Suppressor macrophage treated with lipopolysaccharide for 4 hours (primary cell): ENCODE measurements at regions not wholly inside any gene's neighbourhood (a gene's known extent, or its start where the extent isn't known, plus 50 kb on each side); places are given as distances from the start of the nearest gene placed in this dataset.
"Not testable (repeated sequence)": the region's sequence is repeated elsewhere in the genome, so short reads cannot be mapped to it uniquely, and the experiment has no call there.

Experiments
- DNase-seq: peaks from one replicate; pipeline ENCODE4 v3.0.0-alpha.2; 2020

- no peak for DNase-seq
Observed at GRCh38 chr11:104774578-104774977, 123.7 kb downstream of the CASP12 start.

- DNase-seq, result peak; percentile 43
Observed at GRCh38 chr11:104772806-104773241, 125.4 kb downstream of the CASP12 start.

GRCh38 chr11:104771763-104772162, 126.5 kb downstream of the CASP12 start:
- no peak for DNase-seq

GRCh38 chr11:104771046-104771445, 127.2 kb downstream of the CASP12 start:
- not testable (repeated sequence) for DNase-seq

DNA sequence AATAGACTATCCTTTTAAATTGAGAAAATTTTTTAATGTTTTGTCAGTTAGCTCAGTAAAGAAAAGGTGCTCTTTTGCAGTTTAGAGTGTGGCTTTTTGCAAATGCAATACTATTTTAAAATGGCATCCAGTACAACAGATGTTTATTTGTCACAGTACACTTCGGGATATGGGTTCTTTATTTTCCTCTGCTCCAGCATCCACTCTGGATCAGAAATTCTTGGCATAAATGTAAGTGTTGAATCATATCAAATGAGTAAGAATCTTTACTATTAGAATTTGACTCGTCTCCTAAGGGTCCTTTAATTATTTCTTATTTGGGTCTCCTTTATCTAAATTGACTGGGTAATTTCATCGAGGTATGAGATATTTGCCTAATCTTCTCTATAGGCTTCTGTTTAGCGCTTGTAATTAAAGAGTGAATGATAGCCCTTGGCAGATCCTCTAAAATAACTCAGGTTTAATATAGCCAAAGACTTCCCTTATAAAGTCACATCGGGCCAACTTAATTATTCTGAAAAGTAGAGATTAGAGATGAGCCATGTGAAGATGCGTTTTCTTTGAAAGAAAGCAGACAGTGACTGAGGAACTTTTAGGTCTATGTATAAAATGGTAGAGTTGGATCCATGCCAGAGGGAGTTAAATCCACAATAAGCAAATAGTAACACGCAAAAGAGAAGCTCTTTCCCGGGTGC, 132.7 kb downstream of the CASP12 start:
- DNase-seq, result no peak

- no peak for DNase-seq
Observed at GRCh38 chr11:104764710-104765045, 133.6 kb downstream of the CASP12 start.

DNA sequence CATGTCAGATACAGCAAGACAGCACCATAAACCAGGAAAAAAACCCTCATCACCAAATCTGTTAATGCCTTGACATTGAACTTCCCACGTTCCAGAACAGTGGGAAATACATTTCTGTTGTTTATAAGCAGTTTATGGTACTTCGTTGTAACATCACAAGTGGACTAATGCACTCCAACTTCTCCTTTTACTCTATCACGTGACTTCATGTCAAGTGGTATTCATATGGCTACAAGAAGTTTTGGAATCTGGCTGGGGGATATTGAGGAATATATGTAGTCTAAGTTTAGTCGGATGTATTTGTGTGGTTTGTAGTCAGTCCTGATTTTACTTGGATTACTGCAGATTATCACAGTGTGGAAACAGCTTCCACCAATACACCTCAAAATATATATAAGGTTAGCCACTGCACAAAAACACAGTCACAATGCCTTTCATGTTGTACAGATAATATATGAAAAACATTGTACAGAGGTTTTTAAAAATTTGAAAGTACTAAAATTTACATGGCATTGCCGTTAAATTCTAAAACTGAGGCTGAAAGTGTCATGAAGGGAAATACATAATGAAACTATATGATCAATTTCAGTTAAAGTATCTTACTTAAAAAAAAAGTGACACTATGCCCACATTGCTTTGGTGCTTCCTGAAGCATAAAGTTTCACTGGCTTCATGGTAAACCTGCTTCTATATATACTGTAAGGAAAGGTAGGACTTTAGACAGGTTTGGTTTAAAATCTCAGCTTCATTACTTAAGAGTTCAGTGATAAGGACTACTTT, 134.1 kb downstream of the CASP12 start:
- DNase-seq, result no peak

- DNase-seq, result no peak
Observed at GRCh38 chr11:104761511-104761910, 136.7 kb downstream of the CASP12 start.

- DNase-seq, result no peak
Observed at GRCh38 chr11:104759464-104759863, 138.8 kb downstream of the CASP12 start.

- DNase-seq, result no peak
Observed at GRCh38 chr11:104738918-104739317, 159.3 kb downstream of the CASP12 start.

DNA sequence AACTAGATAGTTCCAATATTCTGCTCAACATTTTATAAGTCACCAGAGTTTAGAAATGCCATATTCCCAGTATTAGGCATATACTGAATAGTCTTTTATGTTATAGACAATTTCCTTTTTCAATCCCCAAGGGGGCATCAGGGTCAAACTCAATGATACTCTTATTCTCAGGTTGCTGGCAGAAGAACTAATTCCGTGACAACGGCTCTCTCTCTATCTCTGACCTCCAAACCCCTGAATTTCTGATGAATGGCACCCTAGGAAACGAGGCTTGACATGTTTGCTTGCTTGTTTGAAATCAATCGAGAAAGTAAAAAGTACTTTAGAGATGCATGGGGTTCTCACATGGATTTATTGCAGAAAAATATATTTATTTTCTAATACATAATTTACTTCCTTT, 160.1 kb downstream of the CASP12 start:
- DNase-seq, result no peak

GRCh38 chr11:104736502-104736901, 161.8 kb downstream of the CASP12 start:
- DNase-seq, result peak; percentile 59

DNA sequence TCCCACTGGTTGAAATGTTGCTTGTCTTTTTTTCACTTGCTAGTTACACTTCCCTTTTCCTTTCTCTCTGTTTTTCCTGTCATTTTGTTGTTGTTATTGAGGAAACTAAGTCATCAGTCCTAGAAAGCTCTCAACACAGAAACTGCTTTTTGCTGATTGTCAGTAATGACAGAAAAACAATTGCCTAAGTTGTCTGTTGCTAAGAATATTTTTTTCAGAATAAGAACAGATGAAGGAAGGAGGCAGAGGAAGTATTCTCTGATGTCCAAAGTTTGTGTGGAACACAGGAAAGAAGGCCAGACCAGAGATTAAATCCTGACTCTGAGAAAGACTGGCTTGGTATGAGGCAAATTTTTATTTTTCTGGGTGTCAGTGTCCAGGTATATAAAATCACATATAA, 163.3 kb downstream of the CASP12 start:
- DNase-seq, result peak; percentile 46

GRCh38 chr11:104731890-104732289, 166.4 kb downstream of the CASP12 start:
- no peak for DNase-seq

DNA sequence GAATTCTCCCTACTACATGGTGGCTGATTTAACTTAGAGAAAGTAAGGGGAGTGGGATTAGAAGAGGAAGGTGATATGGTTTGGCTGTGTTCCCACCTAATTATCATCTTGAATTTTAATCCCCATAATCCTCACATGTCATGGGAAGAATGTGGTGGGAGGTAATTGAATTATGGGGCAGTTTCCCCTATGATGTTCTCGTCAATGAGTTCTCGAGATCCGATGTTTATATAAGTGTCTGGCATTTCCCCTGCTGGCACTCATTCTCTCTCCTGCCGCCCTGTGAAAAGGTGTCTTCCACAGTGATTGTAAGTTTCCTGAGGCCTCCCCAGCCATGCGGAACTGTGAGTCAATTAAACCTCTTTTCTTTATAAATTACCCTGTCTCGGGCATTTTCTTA, 169.3 kb downstream of the CASP12 start:
- DNase-seq, result no peak

GRCh38 chr11:104727768-104728167, 170.5 kb downstream of the CASP12 start:
- DNase-seq, result no peak

- no peak for DNase-seq
Observed at GRCh38 chr11:104727095-104727494, 171.2 kb downstream of the CASP12 start.

- DNase-seq, result no peak
Observed at GRCh38 chr11:104725796-104726408, 172.4 kb downstream of the CASP12 start.

DNA sequence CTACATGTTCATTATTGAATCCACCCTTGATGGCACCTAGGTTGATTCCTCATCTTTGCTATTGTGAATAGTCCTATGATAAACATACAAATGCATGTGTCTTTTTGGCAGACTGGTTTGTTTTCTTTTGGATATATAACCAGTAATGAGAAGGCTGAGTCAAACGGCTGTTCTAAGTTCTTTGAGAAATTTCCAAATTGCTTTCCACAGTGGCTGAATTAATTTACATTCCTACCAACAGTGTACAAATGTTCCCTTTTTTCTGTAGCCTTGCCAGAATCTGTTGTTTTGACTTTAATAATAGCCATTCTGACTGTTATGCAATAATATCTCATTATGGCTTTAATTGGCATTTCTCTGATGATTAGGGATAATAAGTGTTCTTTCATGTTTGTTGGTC, 184.9 kb downstream of the CASP12 start:
- DNase-seq, result no peak

- peak; percentile 88 for DNase-seq
Observed at GRCh38 chr11:104705490-104706190, 192.6 kb downstream of the CASP12 start.

GRCh38 chr11:104704888-104705287, 193.4 kb downstream of the CASP12 start:
- no peak for DNase-seq

GRCh38 chr11:104704146-104704830, 194.0 kb downstream of the CASP12 start:
- DNase-seq, result peak; percentile 56

DNA sequence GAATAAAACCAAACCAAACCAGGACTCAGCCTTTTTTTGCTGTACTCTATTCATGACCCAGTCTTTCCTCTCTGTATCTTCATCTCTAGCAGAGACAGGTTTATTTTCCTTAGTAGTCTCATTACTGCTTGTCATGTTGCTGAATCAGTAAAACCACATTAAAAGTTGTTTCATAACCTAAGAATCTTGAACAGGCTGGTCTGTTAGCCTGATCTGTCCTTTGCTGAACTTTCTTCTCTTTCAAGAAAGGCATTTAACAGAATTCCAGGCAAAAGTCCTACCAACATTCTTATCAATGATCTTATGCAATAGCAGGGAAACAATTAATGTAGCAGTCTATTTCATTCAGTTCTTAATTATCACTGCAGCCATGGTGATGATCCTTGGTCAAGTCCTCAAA, 197.7 kb downstream of the CASP12 start:
- DNase-seq, result no peak
